UCSD-AML1 (cell line): ENCODE measurements at regions not wholly inside any gene's neighbourhood (a gene's known extent, or its start where the extent isn't known, plus 50 kb on each side); places are given as distances from the start of the nearest gene placed in this dataset.

Experiments used
- DNase-seq: peaks from one replicate; lab custom pipeline; 2025; ENCODE audit not compliant: unreplicated experiment; lab: John Stamatoyannopoulos, UW

DNA sequence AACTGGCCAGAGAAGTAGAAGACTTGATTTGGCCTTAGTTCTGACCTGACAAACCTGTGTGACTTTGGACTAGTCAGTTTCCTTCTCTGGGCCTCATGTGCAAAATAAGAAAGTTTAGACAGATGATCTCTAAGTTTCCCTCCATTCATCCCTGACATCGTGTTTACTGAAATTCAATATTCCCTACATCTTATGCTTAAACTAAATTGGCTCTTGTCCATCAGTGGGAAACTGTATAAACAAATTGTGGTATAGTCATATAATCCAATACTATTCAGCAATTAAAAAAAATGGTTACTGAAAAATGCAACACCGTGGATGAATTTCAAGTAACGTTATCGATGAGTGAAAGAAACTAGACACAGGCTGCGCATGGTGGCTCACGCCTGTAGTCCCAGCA is 64.4 kb upstream of the HRH1 start:
- DNase-seq = no peak

DNA sequence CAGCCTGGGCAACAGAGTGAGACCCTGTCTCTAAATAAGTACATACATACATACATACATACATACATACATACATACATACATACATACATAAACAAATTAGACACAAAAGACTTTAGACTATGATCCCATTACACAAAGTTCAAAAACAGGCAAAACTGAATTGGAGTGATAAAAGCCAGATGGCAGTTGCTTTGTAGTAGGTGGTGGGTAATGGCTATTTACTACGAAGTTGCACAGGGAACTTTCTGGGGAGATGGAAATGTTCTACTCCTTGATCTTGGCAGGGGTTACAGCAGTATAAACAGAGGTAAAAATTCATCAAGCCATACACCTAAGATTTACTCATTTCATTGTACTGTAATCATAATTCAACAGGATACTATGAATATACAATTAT is 63.7 kb upstream of the HRH1 start:
- no peak for DNase-seq

DNA sequence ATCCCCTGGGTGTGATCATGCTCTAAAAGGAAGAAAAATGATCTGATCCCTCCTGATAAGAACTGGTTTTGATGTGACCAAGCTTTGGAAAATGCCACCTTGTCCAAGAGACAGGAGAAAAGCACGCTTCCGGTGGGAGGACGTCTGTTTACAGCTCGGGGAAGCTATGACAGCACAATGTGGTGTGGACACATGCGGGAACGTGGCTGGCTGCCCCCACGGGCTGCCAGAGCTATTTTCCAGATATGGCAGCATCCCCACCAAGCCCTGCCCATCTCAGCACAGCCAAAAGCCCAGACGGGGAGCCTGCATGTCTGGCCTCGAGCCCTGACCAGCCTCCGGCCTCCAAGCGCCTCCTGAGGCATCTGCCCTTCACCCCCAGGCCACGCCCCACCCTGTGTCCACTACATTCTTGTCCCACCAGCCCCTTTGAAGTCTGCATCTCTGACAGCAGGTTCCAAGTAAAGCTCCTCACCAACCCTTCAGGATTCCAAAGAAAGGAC is 63.2 kb upstream of the HRH1 start:
- no peak for DNase-seq

DNA sequence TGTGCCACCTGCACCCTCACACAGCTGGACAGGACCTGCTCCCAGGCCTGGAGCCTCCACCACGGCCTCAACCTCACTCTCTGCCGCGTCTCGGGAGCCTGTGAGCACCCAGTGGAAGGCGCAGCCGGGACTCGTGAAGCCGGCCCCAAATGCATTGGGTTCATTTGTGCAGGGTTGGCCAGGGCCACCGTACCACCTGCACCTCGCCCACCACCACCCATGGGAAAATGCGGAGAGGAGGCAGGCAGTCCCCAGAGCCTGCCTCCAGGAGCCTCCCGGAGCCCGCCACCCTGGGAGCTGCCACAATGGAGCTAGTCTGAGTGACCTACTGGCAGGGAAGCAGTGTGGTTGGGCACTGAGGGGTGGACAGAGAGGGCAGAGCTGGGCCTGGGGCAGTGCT is 62.5 kb upstream of the HRH1 start:
- no peak for DNase-seq

DNA sequence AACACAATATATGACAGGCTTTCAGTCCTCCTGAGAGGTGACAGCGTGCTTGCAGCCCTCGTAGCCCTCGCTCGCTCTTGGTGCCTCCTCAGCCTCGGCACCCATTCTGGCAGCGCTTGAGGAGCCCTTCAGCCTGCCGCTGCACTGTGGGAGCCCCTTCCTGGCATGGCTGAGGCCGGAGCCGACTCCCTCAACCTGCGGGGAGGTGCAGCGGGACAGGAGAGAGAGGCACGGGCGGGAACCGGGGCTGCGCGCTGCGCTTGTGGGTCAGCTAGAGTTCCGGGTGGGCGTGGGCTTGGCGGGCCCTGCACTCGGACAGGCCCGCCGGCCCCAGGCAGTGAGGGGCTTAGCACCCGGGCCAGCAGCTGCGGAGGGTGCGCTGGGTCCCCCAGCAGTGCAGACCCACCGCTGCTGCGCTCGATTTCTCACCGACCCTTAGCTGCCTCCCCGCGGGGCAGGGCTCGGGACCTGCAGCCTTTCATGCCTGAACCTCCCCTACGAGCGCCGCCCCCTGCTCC is 60.4 kb upstream of the HRH1 start:
- no peak for DNase-seq

DNA sequence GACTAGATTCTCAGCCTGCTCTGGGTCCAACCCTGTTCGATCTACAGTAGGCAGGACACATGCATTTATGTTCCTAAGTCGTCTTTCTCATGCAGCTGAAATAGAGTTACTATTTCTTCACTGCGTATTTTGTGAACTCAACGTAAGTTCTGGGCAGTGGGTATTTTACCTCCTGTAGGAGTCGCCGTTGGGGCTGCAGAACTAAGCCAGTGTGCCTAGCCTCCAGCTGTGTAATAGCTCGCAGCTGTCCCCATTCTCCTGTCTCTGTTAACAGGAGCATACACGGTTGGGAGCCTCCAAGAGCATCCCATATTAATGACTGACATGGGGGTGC is 58.4 kb upstream of the HRH1 start:
- DNase-seq = no peak

DNA sequence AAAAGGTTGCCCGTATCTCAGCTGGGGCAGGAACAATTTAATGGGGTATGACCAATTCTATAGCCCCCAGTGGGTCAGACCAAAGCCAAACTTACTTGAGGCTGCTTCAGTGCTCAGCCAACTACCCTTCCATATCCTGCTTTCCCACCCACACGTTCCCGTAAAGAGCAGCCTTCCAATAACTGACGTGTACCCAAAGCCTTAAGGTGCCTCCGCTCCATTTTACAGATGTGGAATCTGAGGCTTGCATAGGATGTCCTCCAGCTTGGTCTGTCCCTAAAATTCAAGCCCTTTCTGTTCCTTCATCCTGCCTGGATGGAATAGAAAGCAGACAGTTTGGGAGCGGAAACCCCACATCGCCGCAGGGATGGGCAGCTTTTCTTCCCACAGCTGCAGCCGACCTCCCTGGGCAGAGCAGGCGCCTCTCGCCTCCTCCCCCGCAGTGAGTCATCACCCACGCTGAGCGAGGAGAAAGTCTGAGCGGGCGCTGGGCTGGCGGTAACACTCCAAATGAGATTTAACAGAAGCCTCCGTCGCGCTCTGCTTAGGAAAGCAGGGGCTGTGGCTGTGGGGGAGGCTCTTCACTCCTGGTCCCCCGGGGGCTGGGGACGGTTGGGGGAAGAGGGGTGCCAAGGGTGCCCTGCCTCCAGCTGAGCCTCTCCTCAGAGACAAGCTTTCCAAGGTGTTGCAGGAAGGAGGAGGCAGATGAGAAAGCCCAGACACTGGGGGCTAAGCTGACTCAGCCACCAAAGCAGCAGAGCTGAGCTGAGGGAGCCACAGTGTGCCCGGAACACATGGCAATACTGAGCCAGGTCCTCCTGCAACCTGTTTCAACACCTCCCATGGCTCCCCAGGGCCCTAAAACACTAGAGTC is 57.8 kb upstream of the HRH1 start:
- DNase-seq = peak; percentile 70

DNA sequence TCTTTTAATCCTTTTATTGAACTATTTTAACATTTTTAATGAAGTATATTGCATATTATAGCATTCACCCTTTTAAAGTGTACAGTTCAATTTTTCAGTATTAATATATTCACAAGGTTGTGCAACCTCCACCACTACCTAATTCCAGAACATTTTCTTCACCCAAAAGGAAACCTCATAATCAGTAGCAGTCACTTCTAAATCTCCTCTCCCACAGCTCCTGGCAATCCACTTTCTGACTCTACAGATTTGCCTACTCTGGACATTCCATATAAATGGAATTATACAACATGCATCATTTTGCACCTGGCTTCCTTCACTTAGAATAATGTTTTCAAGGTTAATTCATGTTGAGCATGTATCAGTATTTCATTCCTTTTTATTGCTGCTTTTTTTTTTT is 55.0 kb upstream of the HRH1 start:
- no peak for DNase-seq
